GM12878 (cell line): ENCODE measurements at regions not wholly inside any gene's neighbourhood (a gene's known extent, or its start where the extent isn't known, plus 50 kb on each side); places are given as distances from the start of the nearest gene placed in this dataset.

Experiments used
- ATAC-seq: fragments of 200-7000 bp; cut with Tn5 transposase; 3 replicates; pipeline ENCODE4 v1.9.1; 2020; ENCODE audit warnings: mild to moderate bottlenecking, moderate library complexity
- BruUV-seq: library from RNA; stranded (reverse); fragments of 400-500 nt; replicated peaks from 2 replicates; lab custom pipeline; 2021; lab: Mats Ljungman, UMichigan
- CTCF ChIA-PET: fragments of 300-600 bp; sonication (Branson Sonifier 250); formaldehyde crosslinking; extraction: SDS; loops from one replicate; lab custom pipeline; 2021; ENCODE audit warnings: inconsistent platforms; lab: Yijun Ruan, JAX
- POLR2A ChIA-PET: fragments of 350-600 bp; formaldehyde crosslinking; extraction: SDS; loops from one replicate; lab custom pipeline; 2021; ENCODE audit warnings: inconsistent platforms; lab: Charles Lee
- RAD21 ChIA-PET: fragments of 300-600 bp; sonication (Branson Sonifier 250); formaldehyde crosslinking; loops from one replicate; lab custom pipeline; 2023; ENCODE audit warnings: antibody characterized with exemption; ENCODE audit not compliant: unreplicated experiment; lab: Charles Lee
- SMC1A ChIA-PET: fragments of 300-600 bp; sonication (Branson Sonifier 250); formaldehyde crosslinking; loops from one replicate; lab custom pipeline; 2023; ENCODE audit not compliant: unreplicated experiment, uncharacterized antibody; lab: Charles Lee
- DNase-seq: peaks from one replicate; pipeline ENCODE4 v3.0.0-alpha.2; 2011; ENCODE audit warnings: low read depth, low spot score
- FAIRE-seq: peaks from 3 replicates; lab custom pipeline; 2011; peaks lifted over from hg19 to GRCh38; lab: Jason Lieb, UNC
- H2AFZ ChIP-seq: 2 replicates; pipeline ENCODE4 v1.6.0; 2011; ENCODE audit warnings: low read depth, low read length, control low read depth; ENCODE audit not compliant: control insufficient read depth
- H3K27ac ChIP-seq: 2 replicates; pipeline ENCODE4 v1.5.1; 2011; ENCODE audit warnings: control low read depth; ENCODE audit not compliant: control insufficient read depth, insufficient read depth
- H3K27me3 ChIP-seq, 2 experiments: replicated peaks in 1 of 2; 2 replicates each; pipeline versions ENCODE4 v1.6.0 to v1.6.1; 2011; ENCODE audit warnings: low read length in 1 of 2; ENCODE audit not compliant: control insufficient read depth in 2 of 2, insufficient read depth in 2 of 2
- H3K36me3 ChIP-seq, 2 experiments: 2 replicates each; pipeline ENCODE4 v1.5.1; 2011; ENCODE audit warnings: low read length in 1 of 2; ENCODE audit not compliant: control insufficient read depth in 2 of 2, insufficient read depth in 2 of 2
- H3K4me1 ChIP-seq: 2 replicates; pipeline ENCODE4 v1.6.1; 2011; ENCODE audit warnings: mild to moderate bottlenecking, low read length, moderate library complexity, mixed read lengths; ENCODE audit not compliant: control insufficient read depth, insufficient read depth
- H3K4me2 ChIP-seq: 2 replicates; pipeline ENCODE4 v1.6.0; 2011; ENCODE audit warnings: control low read depth; ENCODE audit not compliant: control insufficient read depth, insufficient read depth
- H3K4me3 ChIP-seq: fragments of 200-600 bp; sonication (generic); 2 replicates; pipeline ENCODE4 v1.5.1; 2016
- H3K79me2 ChIP-seq: 2 replicates; pipeline ENCODE4 v1.6.0; 2011; ENCODE audit warnings: low read length; ENCODE audit not compliant: control insufficient read depth, insufficient read depth
- H3K9ac ChIP-seq: 2 replicates; pipeline ENCODE4 v1.8.0; 2011; ENCODE audit warnings: low read length, control low read depth, mixed read lengths; ENCODE audit not compliant: control insufficient read depth, insufficient read depth
- H3K9me3 ChIP-seq: replicated peaks from 3 replicates; pipeline ENCODE4 v1.5.1; 2011; ENCODE audit warnings: mild to moderate bottlenecking, low read length; ENCODE audit not compliant: control insufficient read depth, insufficient read depth
- H4K20me1 ChIP-seq: 2 replicates; pipeline ENCODE4 v1.6.0; 2011; ENCODE audit not compliant: control insufficient read depth, insufficient read depth
- ESRRA ChIP-seq: IDR thresholded peaks from 2 replicates; pipeline ENCODE4 v1.6.1; 2012; ENCODE audit warnings: mild to moderate bottlenecking, low read length, improper control_type of control experiment
- HDAC2 ChIP-seq: fragments of 200-600 bp; sonication (generic); IDR thresholded peaks from 2 replicates; pipeline ENCODE4 v1.6.1; 2017
- KAT2A ChIP-seq: conservative IDR thresholded peaks from 2 replicates; pipeline ENCODE4 v1.6.1; 2011; ENCODE audit warnings: low read depth, low read length; ENCODE audit not compliant: control insufficient read depth
- PML ChIP-seq: IDR thresholded peaks from 2 replicates; pipeline ENCODE4 v1.6.1; 2012; ENCODE audit warnings: low read length, inconsistent platforms
- RAD21 ChIP-seq: IDR thresholded peaks from 2 replicates; pipeline ENCODE4 v1.6.1; 2011; ENCODE audit warnings: mild to moderate bottlenecking, low read depth, low read length, moderate library complexity; ENCODE audit not compliant: insufficient read depth
- RELA ChIP-seq: fragments of 450-650 bp; IDR thresholded peaks from 2 replicates; pipeline ENCODE4 v1.8.0; 2014; ENCODE audit warnings: borderline replicate concordance; ENCODE audit not compliant: partially characterized antibody
- SMARCA5 ChIP-seq: fragments of 450-650 bp; IDR thresholded peaks from 2 replicates; pipeline ENCODE4 v1.6.1; 2017; ENCODE audit warnings: mild to moderate bottlenecking
- TCF12 ChIP-seq: IDR thresholded peaks from 2 replicates; pipeline ENCODE4 v1.6.1; 2011; ENCODE audit warnings: low read depth, mild to moderate bottlenecking, low read length
- WGBS: methylation state at CpG from one replicate; pipeline ENCODE4 v1.1.6; 2016; ENCODE audit warnings: low lambda C conversion rate; ENCODE audit not compliant: insufficient replicate concordance, insufficient coverage; ENCODE audit errors: missing lambda C conversion rate; 5-methylcytosine and 5-hydroxymethylcytosine counted together
- in situ Hi-C: fragments of 300-500 bp; cut with MboI; formaldehyde crosslinking; loops from 9 replicates; pipeline ENCODE4 v1.14.3; 2018; ENCODE audit warnings: mixed read lengths
- intact Hi-C: fragments of 100-400 bp; cut with micrococcal nuclease; formaldehyde crosslinking; loops from one replicate; pipeline ENCODE4 v1.14.2; 2022; ENCODE audit not compliant: unreplicated experiment
- TF ChIP-seq, protein P1 (sequence below): fragments of 450-650 bp; conservative IDR thresholded peaks from 2 replicates; pipeline ENCODE4 v1.6.1; 2017; ENCODE audit warnings: mild to moderate bottlenecking, moderate library complexity
- TF ChIP-seq, protein P2 (sequence below): fragments of 450-650 bp; IDR thresholded peaks from 2 replicates; pipeline ENCODE4 v1.6.1; 2016; ENCODE audit warnings: mild to moderate bottlenecking
- TF ChIP-seq, protein P3 (sequence below): fragments of 450-650 bp; formaldehyde crosslinking; IDR thresholded peaks from 2 replicates; pipeline ENCODE4 v1.4.0; 2020; ENCODE audit warnings: mild to moderate bottlenecking, moderate library complexity
- TF ChIP-seq, protein P4 (sequence below): fragments of 450-650 bp; IDR thresholded peaks from 2 replicates; pipeline ENCODE4 v1.6.1; 2017; ENCODE audit warnings: low read depth, mild to moderate bottlenecking, moderate library complexity

DNA sequence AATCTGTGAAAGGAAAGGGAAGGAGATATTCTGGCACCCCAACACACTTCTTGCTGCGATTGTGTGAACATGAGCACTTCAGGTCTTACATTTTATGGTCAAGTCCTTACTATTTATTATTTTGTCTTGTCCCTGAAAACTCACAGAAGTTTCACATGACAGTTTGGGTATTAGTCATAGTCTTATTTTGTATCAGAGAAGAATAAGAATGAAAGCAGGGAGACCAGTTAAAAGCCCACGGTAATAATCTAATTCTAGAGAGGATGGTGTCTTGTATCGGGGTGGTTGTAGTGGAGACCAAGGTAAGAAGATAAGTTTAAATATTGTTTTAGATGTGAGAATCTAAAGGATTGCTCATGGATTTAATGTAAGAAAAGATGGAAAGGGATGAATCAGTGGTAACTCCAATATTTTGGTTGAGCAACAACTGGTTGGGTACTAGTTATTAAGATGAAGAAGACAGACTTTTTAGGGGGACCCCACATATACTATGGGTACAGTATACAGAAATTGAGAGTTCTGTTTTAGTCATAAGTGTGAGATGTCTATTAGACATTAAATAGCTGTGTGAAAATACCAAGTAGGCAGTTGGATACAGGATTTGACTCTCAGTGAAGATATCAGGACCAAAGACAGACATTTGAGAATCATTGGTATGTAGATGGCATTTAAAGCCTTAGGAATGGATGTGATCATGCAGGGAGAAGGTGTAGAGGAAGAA is 227.6 kb downstream of the MFSD1 start (continued):
- TF ChIP-seq, protein P1, sequence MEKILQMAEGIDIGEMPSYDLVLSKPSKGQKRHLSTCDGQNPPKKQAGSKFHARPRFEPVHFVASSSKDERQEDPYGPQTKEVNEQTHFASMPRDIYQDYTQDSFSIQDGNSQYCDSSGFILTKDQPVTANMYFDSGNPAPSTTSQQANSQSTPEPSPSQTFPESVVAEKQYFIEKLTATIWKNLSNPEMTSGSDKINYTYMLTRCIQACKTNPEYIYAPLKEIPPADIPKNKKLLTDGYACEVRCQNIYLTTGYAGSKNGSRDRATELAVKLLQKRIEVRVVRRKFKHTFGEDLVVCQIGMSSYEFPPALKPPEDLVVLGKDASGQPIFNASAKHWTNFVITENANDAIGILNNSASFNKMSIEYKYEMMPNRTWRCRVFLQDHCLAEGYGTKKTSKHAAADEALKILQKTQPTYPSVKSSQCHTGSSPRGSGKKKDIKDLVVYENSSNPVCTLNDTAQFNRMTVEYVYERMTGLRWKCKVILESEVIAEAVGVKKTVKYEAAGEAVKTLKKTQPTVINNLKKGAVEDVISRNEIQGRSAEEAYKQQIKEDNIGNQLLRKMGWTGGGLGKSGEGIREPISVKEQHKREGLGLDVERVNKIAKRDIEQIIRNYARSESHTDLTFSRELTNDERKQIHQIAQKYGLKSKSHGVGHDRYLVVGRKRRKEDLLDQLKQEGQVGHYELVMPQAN, result no peak
- TF ChIP-seq RAD21, result no peak
- no peak for TF ChIP-seq RELA
- TF ChIP-seq, protein P2, sequence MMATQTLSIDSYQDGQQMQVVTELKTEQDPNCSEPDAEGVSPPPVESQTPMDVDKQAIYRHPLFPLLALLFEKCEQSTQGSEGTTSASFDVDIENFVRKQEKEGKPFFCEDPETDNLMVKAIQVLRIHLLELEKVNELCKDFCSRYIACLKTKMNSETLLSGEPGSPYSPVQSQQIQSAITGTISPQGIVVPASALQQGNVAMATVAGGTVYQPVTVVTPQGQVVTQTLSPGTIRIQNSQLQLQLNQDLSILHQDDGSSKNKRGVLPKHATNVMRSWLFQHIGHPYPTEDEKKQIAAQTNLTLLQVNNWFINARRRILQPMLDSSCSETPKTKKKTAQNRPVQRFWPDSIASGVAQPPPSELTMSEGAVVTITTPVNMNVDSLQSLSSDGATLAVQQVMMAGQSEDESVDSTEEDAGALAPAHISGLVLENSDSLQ, result no peak
- TF ChIP-seq PML, result no peak
- TF ChIP-seq, all 136 proteins: peak for 7

DNA sequence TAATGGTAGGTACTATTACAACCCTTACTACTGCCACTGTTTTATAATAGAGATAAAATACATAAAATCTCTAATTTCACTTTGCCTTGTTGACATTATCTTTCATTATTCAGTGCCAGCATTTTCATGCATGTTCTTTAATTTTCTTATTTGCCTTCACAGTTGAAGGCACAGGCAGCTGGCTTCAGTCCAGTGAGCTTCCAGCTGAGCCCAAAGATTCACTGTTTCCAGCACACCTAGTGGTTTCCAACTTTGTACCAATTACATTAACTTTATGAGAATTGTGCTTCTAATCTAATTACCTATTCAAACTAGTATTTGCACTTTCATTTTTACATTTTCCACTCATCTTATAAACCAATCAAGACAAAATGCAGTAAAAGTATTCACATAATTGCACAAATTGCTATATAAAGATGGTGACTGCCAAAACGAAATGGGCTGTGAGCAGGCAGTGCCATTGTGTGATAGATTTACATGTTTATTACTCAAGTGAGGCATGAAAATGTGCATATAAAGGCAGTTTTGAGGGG is 228.3 kb downstream of the MFSD1 start:
- no peak for DNase-seq
- Histone ChIP-seq H3K9ac (no peak overlapping the region), H3K9me3 (no peaks in the 10 kb centered on the region), H3K36me3 (no peaks in the 10 kb centered on the region), H4K20me1 (no peaks in the 10 kb centered on the region), H3K27ac (no peak overlapping the region), H3K4me2 (no peak overlapping the region), H3K79me2 (no peaks in the 10 kb centered on the region), H3K4me1 (no peaks in the 10 kb centered on the region), H3K4me3 (no peak overlapping the region), H2AFZ (no peak overlapping the region), H3K27me3 (no peaks in the 10 kb centered on the region; a peak in 1 of 4 replicates)
- intact Hi-C loops (no loop called here), in situ Hi-C loops (no loop called here)
- WGBS, result 3% methylated on average over 1 of the region's 1 CpG
- ChIA-PET RAD21 (no interaction called here), SMC1A (no interaction called here), POLR2A (no interaction called here), CTCF (no interaction called here)
- no peak for FAIRE-seq
- no TSS peak for BruUV-seq
- ATAC-seq, result no peak
- TF ChIP-seq, protein P3, sequence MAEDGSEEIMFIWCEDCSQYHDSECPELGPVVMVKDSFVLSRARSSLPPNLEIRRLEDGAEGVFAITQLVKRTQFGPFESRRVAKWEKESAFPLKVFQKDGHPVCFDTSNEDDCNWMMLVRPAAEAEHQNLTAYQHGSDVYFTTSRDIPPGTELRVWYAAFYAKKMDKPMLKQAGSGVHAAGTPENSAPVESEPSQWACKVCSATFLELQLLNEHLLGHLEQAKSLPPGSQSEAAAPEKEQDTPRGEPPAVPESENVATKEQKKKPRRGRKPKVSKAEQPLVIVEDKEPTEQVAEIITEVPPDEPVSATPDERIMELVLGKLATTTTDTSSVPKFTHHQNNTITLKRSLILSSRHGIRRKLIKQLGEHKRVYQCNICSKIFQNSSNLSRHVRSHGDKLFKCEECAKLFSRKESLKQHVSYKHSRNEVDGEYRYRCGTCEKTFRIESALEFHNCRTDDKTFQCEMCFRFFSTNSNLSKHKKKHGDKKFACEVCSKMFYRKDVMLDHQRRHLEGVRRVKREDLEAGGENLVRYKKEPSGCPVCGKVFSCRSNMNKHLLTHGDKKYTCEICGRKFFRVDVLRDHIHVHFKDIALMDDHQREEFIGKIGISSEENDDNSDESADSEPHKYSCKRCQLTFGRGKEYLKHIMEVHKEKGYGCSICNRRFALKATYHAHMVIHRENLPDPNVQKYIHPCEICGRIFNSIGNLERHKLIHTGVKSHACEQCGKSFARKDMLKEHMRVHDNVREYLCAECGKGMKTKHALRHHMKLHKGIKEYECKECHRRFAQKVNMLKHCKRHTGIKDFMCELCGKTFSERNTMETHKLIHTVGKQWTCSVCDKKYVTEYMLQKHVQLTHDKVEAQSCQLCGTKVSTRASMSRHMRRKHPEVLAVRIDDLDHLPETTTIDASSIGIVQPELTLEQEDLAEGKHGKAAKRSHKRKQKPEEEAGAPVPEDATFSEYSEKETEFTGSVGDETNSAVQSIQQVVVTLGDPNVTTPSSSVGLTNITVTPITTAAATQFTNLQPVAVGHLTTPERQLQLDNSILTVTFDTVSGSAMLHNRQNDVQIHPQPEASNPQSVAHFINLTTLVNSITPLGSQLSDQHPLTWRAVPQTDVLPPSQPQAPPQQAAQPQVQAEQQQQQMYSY, result no peak
- no peak for TF ChIP-seq ESRRA
- no peak for TF ChIP-seq SMARCA5
- TF ChIP-seq KAT2A, result no peak
- TF ChIP-seq TCF12, result no peak
- no peak for TF ChIP-seq HDAC2
- TF ChIP-seq, protein P4, sequence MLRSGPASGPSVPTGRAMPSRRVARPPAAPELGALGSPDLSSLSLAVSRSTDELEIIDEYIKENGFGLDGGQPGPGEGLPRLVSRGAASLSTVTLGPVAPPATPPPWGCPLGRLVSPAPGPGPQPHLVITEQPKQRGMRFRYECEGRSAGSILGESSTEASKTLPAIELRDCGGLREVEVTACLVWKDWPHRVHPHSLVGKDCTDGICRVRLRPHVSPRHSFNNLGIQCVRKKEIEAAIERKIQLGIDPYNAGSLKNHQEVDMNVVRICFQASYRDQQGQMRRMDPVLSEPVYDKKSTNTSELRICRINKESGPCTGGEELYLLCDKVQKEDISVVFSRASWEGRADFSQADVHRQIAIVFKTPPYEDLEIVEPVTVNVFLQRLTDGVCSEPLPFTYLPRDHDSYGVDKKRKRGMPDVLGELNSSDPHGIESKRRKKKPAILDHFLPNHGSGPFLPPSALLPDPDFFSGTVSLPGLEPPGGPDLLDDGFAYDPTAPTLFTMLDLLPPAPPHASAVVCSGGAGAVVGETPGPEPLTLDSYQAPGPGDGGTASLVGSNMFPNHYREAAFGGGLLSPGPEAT, result no peak
